Testis (tissue), 2 donors: ENCODE measurements at regions not wholly inside any gene's neighbourhood (a gene's known extent, or its start where the extent isn't known, plus 50 kb on each side); places are given as distances from the start of the nearest gene placed in this dataset.

Source experiments
- DNase-seq: peaks from one replicate; pipeline ENCODE4 v3.0.0-alpha.2; 2019
- H3K27ac ChIP-seq, 2 donors: fragments of 200-600 bp; sonication (generic); one replicate each; pipeline ENCODE4 v1.5.1; 2019
- H3K27me3 ChIP-seq: fragments of 200-600 bp; sonication (generic); one replicate; pipeline ENCODE4 v1.5.1; 2019
- H3K36me3 ChIP-seq: fragments of 200-600 bp; sonication (generic); one replicate; pipeline ENCODE4 v1.5.1; 2017; ENCODE audit warnings: low read depth; ENCODE audit errors: missing control alignments
- H3K4me1 ChIP-seq: fragments of 200-600 bp; sonication (generic); one replicate; pipeline ENCODE4 v1.5.1; 2019
- H3K4me3 ChIP-seq, 2 donors: fragments of 200-600 bp; sonication (generic); one replicate each; pipeline ENCODE4 v1.5.1; 2017 to 2019
- H3K9me3 ChIP-seq: fragments of 200-600 bp; sonication (generic); one replicate; pipeline ENCODE4 v1.5.1; 2017
- CTCF ChIP-seq, 3 experiments: fragments of 450-650 bp in 2 of 3; fragments of 200-600 bp in 1 of 3; sonication (generic) in 1 of 3; IDR thresholded peaks; one replicate each; pipeline ENCODE4 v1.5.1; 2016 to 2019; ENCODE audit warnings: antibody characterized with exemption in 3 of 3, mild to moderate bottlenecking in 2 of 3, moderate library complexity in 1 of 3
- POLR2A ChIP-seq: fragments of 450-650 bp; IDR thresholded peaks from one replicate; pipeline ENCODE4 v1.6.1; 2017; ENCODE audit warnings: antibody characterized with exemption, mild to moderate bottlenecking, moderate library complexity
- WGBS, 2 donors: methylation state at CpG; one replicate each; pipeline ENCODE4 v1.1.5; 2018; 5-methylcytosine and 5-hydroxymethylcytosine counted together
- intact Hi-C: fragments of 100-400 bp; cut with DNase I; formaldehyde crosslinking; loops from one replicate; pipeline ENCODE4 v1.15.1; 2023; ENCODE audit warnings: low total_unique reads

- TF ChIP-seq CTCF (IDR thresholded peaks at IDR 0.05): no peak
- intact Hi-C loops: no loop called here
- no peaks in the 10 kb centered on the region for H3K9me3 ChIP-seq
- H3K4me1 ChIP-seq: no peaks in the 10 kb centered on the region
- no peak overlapping the region for H3K27ac ChIP-seq
- no peak overlapping the region for H3K4me3 ChIP-seq
- no peak for DNase-seq
- H3K36me3 ChIP-seq: no peaks in the 10 kb centered on the region
- no peaks in the 10 kb centered on the region for H3K27me3 ChIP-seq
These were observed 74.2 kb upstream of the LCLAT1 start for GRCh38 chr2:30372826-30373225.

- Histone ChIP-seq H3K4me3 (no peak overlapping the region), H3K27ac (no peak overlapping the region), H3K27me3 (no peaks in the 10 kb centered on the region), H3K36me3 (no peaks in the 10 kb centered on the region), H3K4me1 (no peaks in the 10 kb centered on the region), H3K9me3 (no peaks in the 10 kb centered on the region)
- DNase-seq: no peak
- no peak for TF ChIP-seq POLR2A
- TF ChIP-seq CTCF (IDR thresholded peaks at IDR 0.05): no peak
- 82 to 90% methylated on average over 8 to 9 of the region's 9 CpGs for WGBS, 2 donors
- intact Hi-C loops: no loop called here
These were observed 73.2 kb upstream of the LCLAT1 start for GRCh38 chr2:30373881-30374302.

- WGBS, 2 donors: 86 to 89% methylated on average over 2 of the region's 2 CpGs
- no peaks in the 10 kb centered on the region for H3K27me3 ChIP-seq
- no peaks in the 10 kb centered on the region for H3K4me1 ChIP-seq
- no peak for TF ChIP-seq CTCF (IDR thresholded peaks at IDR 0.05)
- no peak for TF ChIP-seq POLR2A
- no peak overlapping the region for H3K4me3 ChIP-seq
- no peak overlapping the region for H3K27ac ChIP-seq
- intact Hi-C loops: no loop called here
- no peaks in the 10 kb centered on the region for H3K9me3 ChIP-seq
- H3K36me3 ChIP-seq: no peaks in the 10 kb centered on the region
- DNase-seq: no peak
These were observed 72.7 kb upstream of the LCLAT1 start for GRCh38 chr2:30374380-30374779.

- DNase-seq: no peak
- no peak overlapping the region for H3K4me3 ChIP-seq
- H3K36me3 ChIP-seq: no peaks in the 10 kb centered on the region
- no peaks in the 10 kb centered on the region for H3K4me1 ChIP-seq
- H3K27me3 ChIP-seq: no peaks in the 10 kb centered on the region
- intact Hi-C loops: no loop called here
- TF ChIP-seq POLR2A (no peak), CTCF (IDR thresholded peaks at IDR 0.05) (no peak)
- no peak overlapping the region for H3K27ac ChIP-seq
- no peaks in the 10 kb centered on the region for H3K9me3 ChIP-seq
These were observed 71.1 kb upstream of the LCLAT1 start for GRCh38 chr2:30375915-30376314.

- no peak for DNase-seq
- H3K9me3 ChIP-seq: no peaks in the 10 kb centered on the region
- H3K36me3 ChIP-seq: no peaks in the 10 kb centered on the region
- H3K4me1 ChIP-seq: no peaks in the 10 kb centered on the region
- intact Hi-C loops: no loop called here
- H3K27me3 ChIP-seq: no peaks in the 10 kb centered on the region
- no peak for TF ChIP-seq CTCF (IDR thresholded peaks at IDR 0.05)
- no peak for TF ChIP-seq POLR2A
- H3K27ac ChIP-seq: no peak overlapping the region
- 94 to 96% methylated on average over 1 of the region's 1 CpG for WGBS, 2 donors
- H3K4me3 ChIP-seq: no peak overlapping the region
These were observed 67.6 kb upstream of the LCLAT1 start for GRCh38 chr2:30379481-30379880.
